ENCODE measurements at regions not wholly inside any gene's neighbourhood (a gene's known extent, or its start where the extent isn't known, plus 50 kb on each side); places are given as distances from the start of the nearest gene placed in this dataset.
"Not testable (repeated sequence)": the region's sequence is repeated elsewhere in the genome, so short reads cannot be mapped to it uniquely, and the experiment has no call there.

DNA sequence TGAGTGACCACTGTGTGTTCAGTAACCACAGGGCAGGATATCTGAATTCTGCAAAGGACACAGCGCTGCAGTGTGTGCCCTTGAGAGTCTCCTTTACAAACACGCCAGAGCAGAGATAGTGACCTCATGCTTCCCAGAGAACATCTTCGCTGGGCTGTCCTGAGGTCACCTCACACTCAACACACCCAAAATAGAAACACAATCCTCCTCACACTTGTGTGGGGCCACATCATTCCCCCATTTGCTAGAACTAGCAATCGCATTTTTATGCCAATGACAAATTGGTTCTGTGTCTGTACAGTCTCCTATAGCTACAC lies 140.1 kb upstream of the NRIP1 start:
- no peak for DNase-seq

DNA sequence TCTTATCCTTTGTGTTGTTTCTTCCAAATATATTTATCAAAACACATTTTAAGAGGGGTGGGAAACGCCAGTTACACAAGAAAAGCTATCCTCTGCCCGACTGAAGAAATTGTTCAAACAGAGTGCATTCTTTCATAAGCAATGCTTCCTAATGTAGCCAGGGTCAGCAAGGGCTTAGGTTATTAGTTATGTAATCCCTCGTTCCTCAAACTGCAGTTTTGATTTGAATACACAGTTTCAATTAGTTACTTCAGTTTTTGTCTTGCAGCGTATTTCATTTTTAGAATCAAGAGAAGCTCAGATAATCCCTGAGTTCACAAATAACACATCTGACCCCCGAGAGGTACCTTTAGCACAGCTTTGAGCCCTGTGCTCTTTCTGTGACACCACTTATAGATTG lies 141.7 kb upstream of the NRIP1 start:
- DNase-seq, result no peak

DNA sequence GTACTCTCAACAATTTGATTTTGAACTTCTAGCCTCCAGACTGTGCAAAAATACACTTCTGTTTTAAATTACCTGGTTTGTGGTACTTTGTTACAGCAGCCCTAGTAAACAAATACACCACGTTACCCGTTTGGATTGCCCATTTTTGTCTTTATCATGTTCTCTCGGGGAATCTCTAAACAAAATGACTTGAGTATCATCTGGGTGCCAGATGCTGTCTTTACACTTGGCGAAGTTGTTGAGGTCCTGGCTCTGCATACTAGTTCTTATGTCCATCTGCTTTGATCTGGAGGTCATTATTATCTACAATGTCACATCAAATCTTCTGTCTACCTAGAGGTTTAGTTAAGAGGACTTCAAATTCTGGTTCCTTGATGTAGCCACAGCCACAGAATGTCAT lies 142.4 kb upstream of the NRIP1 start:
- no peak for DNase-seq

DNA sequence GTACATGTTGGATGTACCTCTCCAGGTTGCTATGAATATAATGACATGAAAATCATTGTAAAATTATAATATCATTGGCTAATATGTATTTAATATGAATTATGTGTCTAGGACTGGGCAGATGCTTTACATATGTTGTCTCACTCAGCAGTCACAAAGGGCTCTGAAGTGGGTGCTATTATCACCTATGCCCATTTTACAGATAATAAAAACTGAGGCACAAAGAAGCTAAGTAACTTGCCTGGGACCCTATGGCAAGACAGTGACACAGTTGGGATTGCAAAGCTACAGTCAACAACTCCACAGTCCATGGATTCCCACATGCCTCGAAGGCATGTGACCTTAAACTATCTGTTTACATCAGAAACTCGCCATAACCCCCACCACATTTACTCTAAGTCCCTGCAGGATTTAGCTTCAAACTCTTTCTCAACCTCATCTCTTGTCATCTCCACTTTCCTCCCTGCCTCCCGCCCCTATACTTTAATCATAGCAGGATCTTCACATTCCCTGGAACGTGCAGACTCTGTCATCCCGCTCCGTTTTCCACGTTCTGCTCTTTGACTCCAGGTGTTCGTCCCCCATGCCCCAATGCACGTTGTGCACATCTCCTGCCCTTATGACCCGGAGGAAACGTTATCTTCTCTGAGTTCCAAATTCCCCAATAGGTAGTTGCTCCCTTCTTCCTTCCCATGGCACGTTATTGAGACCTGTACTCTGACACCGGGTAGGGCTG lies 143.0 kb upstream of the NRIP1 start:
- DNase-seq, result no peak

DNA sequence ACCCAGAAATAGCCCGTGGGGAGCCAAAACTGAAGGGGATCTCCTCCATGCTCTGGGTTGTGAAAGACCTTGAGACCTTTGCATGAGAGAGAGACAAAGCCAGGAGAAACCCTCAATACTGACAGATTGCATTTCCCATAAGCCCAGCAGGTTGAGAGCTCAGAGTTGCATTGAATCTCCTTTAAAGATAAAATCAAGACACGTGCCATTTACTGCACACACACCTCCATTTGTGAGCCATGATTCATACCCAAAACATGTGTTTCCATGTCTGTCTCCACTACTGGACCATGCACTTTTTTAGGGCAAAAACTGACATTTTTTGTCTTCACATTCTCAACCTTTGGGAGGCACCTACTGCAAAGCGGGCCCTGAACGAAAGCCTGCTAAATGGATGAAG lies 144.0 kb upstream of the NRIP1 start:
- no peak for DNase-seq

DNA sequence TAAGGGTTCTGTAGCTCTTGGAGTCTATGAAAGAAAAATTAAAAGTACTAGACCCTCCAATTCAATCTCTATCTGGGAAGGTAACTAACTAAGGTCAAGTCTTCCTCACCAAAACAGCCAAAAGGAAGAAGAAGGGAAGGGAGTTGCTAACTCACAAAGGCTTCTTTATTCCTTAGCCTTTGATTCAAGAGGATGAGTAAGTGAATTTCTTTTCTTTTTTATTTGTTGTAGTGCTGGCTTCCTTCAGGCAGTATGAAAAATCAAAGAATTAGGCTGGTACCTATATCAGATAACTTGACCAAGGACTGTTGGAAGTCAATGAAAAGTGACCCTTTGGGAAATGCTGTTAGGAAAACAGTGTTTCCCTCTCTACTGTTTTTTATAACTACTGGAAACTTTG lies 144.4 kb upstream of the NRIP1 start:
- DNase-seq, result no peak

DNA sequence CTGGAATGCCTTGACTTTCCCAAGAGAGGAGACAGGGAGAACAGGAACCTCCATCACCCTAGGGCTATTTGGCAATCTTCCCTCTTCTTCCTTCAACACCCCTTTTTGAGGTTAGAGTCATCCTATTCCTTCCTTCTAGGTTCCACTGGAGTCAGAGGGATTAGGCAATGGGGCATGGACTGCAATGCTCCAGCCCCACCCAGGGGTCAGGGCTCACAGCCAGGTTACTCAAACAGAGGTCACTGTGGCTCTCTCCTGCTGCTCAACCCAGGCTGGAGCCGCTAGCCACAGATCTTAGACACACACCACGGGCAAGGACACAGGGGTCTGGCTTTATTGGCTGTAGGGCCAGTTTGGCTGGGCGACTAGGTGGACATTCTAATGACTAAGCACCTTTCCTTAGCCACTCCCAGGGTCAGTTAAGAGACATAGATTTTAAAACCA lies 145.5 kb upstream of the NRIP1 start:
- DNase-seq, result no peak

DNA sequence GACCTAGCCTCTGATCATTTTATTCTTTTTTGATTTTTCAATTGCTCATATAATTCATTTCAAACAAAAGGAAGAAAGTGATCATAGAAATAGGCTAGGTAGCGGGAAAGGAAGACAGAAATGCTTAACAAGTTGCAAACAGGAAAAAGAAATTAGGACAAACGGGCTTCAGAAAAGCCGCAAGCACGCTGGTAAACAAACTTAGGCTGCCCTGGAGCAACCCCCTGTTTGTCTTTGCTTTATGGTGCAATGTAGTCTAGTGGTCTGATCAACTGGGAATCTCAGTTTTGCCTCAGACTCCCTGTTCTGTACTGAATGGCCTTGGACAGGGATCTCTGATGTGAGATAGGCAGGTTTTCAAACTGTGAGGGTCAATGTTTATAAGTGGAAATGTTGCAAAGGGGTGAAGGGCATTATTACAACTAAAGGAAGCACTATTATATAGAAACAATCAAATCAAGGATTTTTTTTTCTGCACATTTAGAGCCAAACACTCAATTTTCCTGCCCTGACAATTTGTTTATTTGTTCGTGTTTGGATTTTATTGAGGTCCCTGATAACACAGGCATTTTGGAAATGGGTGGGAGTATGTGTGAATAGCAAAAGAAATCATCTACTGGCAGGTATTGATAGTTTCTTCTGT lies 146.8 kb upstream of the NRIP1 start:
- no peak for DNase-seq

DNA sequence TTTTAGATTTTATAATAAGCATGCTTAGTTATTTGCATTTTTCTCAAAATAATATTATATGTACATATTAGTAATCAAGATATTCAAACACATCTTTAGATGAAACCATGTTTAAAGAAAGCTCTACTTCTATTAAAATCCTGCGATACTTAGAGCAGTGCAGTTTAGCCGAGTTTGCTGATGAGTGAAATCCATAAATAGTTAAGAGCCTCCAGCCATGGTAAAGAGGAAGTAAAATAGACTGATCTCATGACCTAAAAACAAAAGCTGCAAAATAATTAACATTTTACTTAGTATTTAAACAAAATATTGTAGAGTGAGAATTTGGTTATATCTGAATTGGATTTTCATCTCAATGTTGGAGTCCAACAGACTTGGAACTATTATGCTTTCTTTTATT lies 147.4 kb upstream of the NRIP1 start:
- DNase-seq, result no peak

DNA sequence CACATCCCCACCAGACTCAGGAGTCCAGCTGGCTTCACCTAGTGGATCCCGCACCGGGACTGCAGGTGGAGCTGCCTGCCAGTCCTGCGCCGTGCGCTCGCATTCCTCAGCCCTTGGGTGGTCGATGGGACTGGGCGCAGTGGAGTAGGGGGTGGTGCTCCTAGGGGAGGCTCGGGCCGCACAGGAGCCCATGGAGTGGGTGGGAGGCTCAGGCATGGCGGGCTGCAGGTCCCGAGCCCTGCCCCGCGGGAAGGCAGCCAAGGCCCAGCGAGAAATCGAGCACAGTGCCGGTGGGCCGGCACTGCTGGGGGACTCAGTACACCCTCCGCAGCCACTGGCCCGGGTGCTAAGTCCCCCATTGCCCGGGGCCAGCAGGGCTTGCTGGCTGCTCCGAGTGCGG lies 153.7 kb upstream of the NRIP1 start:
- DNase-seq, result not testable (repeated sequence)

DNA sequence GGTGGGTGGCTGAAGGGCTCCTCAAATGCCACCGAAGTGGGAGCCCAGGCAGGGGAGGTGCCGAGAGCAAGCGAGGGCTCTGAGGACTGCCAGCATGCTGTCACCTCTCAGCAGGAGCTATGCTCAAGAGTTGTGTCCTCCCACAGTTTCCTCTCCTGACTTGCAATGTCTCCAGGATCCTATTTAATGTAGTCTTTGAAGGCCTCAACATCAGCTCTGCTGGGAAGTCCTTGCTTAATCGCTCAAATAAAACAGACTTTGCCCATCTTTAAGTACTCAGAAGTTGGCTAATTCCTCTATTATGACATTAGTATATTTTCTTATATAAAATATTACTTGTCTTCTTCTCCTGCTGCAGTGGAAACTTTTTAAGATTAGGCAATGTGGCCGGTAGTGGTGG lies 154.2 kb upstream of the NRIP1 start:
- no peak for DNase-seq

DNA sequence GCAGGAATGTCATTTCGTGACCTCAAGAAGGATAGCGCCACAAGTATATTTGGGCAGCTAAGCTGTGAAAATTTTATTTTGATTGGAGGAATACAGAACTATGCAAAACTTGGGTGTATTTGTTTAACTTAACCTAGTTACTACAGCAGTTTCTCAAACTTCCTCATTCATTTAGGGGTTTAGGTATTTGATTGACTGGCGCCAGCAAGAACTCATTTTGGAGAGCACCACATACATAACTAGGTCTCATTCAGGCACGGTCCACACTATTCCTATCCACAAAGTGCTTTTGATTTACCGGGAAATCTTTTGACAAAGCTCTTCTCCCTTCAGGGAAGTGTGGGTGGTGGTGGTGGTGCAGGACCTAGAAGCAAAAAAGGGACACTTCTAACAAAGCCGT lies 155.1 kb upstream of the NRIP1 start:
- DNase-seq, result no peak

DNA sequence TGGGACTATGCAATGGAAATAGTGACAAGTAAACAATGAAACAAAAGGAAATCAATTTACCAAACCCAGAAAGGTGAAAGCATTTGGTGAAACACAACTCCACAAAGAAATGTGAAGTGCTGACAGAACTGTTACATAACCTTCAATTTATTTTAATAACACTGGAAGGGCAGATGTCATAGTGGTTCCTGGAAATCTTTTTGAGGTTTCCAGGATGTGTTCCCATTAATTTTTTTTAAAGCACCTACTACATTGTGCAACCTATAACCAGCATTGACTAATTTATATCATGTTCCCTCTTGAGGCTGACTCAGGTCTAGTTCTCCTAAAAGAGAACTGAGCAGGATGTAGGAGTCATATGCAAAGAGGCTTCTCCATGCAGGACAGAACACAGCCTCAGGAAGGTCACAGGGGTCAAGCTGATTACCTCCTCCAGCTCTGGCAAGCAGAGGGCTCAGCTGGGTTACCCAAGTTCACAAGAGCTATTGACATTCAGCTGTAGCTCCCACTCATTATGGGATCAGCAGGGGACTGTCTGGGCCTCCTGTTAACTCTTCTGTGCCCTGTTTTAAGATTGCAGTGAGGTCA lies 157.1 kb upstream of the NRIP1 start:
- DNase-seq, result no peak

DNA sequence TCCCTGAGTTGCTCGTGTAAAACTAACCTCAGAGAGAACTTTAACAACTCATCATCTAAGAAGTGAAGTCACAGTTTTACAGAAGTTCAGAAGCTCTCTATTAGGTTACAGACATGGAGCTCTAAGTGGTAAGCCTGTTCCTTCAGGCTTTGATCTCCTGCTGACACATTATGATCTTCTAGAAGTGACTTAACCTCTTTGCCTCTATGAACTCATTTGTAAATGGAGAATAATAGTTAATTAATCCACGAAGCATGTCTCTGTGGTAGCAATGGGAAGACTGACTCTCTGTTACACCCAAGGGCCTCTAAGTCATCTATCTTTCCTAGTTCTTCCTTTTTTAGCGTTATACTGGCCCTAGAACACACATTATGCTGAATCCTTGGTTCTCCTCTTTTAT lies 157.9 kb upstream of the NRIP1 start:
- DNase-seq, result no peak

DNA sequence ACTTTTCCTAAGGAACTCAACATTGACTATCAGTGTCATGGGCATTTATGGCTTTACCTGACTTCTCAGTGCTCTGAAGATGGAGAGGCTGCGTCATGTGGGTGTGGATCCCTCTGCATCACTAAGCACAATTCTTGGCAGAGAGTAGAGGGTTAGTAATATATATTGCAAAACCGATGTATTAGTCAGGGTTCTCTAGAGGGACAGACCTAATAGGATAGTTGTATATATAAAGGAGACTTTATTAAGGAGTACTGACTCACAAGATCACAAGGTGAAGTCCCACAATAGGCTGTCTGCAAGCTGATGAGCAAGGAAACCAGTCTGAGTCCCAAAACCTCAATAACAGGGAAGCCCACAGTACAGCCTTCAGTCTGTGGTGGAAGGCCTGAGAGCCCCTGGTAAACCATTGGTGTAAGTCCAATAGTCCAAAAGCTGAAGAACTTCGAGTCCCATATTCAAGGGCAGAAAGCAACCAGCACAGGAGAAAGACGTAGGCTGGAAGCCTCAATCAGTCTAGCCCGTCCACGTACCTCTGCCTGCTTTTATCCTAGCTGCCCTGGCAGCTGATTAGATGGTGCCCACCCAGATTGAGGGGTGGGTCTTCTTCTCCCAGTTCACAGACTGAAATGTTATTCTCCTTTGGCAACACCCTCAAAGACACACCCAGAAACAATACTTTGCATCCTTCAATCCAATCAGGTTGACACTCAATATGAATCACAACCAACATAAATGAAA lies 159.7 kb upstream of the NRIP1 start:
- DNase-seq, result no peak

DNA sequence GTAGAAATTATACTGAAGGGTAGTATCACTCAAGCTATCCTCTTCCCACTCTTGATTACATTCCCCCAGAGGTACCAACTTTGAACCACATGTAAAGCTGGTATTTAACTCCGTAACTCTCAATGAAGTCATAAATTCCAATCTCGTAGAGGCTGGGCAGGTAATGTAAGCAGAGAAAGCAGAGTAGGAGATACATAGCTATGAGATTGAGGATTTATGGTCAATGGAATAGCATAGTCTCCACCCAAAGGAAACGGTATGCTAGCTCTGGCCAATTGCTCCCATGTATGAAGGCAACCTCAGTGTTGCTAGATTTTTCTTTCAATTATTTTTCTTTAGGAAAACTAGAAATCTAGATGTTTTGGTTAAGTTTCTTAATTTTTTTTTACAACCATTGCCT lies 163.1 kb upstream of the NRIP1 start:
- DNase-seq, result no peak

DNA sequence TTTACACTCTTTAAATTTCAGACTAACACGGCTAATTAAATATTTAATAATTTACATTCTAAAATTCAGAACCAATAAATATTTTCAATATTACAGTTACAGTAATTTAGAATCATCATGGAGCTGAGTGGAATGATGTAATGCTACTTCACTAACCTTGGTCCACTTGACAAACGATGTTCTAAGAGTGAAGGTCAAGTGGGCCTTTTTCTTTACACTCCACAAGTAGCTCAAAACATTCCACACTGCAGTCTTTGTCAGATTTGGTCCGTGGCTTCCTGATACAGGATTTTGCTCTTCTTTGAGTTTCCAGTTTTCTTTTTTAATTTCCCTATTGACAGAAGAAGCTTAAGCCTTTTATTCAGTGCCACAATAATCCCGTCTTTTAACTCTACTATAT lies 164.6 kb upstream of the NRIP1 start:
- no peak for DNase-seq

DNA sequence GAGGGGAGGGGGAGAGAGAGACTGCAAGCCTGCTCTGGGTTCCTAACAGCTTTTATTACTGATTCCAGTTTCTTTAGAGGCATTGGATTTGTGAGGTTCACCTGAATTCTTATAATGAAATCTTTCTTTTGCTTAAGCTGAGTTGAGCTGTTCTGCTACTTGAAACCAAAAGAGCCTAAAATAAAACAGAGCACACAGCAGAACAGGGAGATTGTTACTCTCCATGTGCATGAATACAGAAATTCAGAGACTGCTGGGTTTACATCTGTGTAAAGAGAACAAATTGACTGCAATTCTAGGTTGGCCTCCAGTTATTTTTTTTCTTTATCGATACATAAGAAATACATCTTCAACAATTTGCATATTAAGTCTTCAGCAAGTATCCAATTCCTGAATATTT lies 168.8 kb upstream of the NRIP1 start:
- no peak for DNase-seq

DNA sequence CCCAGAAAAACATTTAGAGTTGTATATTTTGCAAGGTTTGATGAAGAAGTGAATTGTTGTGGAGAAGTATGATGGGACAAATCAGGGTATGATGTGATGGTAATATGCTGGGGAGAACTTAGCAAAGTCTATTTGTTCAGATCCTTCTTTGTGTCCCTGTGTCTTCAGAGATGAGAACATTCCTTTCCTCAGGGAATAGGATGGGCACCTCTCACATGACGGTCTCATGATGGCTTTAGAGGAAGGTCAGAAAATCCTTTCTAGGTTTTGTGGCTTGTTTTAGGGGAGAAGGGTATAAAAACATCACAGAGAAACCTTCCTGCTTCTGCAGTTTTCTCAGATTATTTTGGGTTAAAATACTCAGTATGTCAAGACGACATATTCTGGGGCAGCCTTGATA lies 171.3 kb upstream of the NRIP1 start:
- no peak for DNase-seq

DNA sequence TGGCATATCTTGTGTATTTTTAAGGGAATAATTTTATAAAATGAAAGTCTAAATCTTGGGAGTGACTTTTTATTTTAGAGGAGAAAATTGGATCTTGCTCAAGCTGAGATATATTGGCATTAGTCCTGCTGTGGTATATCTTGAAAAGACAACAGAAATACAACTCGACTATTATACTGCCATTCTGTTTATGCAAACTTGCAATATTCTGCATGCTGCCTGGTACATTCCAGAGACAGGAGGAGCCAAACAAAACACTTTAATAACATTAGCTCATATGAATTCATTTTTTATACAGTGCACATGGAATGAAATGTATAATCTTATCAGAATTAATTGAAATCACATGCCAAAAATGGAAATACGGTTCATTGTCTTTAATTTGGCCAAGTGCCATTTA lies 176.0 kb upstream of the NRIP1 start:
- DNase-seq, result no peak

DNA sequence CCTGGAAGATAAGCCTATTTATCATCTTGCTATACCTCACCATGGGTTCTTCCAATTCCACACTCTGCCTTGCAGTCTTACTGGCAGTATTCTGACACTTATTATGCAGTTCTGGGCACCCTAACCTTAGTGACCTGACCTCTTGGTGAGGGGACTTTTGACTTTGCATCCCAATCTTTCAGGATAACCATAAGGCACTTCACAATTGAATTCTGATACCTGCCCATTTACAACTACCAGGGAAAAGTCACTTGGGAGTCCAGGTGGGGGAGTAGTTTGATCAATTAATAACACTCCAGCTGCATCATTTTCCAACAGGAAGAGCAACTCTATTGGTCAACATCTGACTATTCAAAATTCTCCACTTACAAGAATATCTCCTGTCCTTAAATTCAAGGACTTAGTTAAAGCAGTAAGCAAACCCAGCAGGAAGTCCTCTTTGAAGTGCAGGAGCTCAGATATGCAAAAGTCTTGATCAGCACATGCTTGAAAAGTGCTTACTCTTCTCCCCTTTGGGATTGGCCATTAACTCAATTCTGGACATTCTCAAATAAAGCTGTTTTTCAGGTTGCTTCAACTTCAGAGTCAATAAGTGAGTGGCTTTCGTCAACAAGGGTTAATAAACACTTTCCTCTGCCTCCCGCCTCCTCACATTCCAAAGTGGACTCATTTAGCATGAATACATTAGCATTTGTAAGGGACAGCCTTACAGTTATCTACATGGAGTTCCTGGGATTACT lies 177.4 kb upstream of the NRIP1 start:
- no peak for DNase-seq

DNA sequence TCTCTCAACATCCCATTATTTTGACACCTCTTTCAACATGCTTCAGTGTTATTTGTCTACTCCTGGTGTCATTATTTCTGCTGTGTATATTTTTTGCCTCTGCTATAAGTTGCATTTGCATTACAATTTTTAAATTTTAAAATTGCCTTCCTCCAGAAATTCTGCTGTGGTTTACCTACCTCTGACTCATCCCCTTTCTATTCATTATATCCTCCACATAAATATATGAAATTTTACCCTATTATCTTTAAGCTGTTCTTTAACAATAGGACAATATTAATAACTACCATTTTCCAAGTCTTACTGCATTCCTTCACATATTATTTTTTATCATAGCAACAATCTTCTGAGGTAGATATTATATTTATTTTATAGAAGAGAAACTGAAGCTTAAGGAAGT lies 178.1 kb upstream of the NRIP1 start:
- DNase-seq, result no peak

DNA sequence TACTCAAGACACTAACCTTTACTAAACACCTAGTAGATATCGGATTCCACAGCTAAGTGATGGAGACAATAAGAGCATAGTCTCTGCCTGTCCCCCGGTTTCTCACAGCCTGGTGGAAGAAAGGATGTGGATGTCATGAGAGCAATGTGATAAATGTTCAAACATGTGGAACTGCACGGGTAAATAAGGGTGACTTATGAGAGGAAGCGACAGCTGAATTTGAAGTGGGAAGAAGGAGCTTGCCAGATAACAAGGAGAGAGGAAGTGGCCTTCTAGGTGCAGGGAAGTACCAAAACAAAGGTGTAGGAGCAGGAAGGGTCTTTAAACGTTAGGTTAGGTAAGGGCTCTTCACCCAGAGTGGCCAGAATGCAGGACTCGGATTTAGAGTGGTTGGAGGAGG lies 178.6 kb upstream of the NRIP1 start:
- no peak for DNase-seq

All from COR-L47 (cell line).